Left ventricle myocardium inferior (tissue), 1 donor: ENCODE measurements at regions not wholly inside any gene's neighbourhood (a gene's known extent, or its start where the extent isn't known, plus 50 kb on each side); places are given as distances from the start of the nearest gene placed in this dataset.

Experiments used
- DNase-seq: peaks from one replicate; pipeline ENCODE4 v3.0.0-alpha.2; 2020
- H3K27ac ChIP-seq: fragments of 200-600 bp; replicated peaks from 2 replicates; pipeline ENCODE4 v1.8.0; 2021
- H3K27me3 ChIP-seq: fragments of 200-600 bp; 2 replicates; pipeline ENCODE4 v1.8.0; 2021; ENCODE audit warnings: low read depth
- H3K36me3 ChIP-seq: fragments of 200-600 bp; 2 replicates; pipeline ENCODE4 v1.8.0; 2021
- H3K4me1 ChIP-seq: fragments of 200-600 bp; 2 replicates; pipeline ENCODE4 v1.8.0; 2021
- H3K4me3 ChIP-seq: fragments of 200-600 bp; 2 replicates; pipeline ENCODE4 v1.8.0; 2021; ENCODE audit warnings: mild to moderate bottlenecking, moderate library complexity
- H3K9me3 ChIP-seq: fragments of 200-600 bp; replicated peaks from 2 replicates; pipeline ENCODE4 v1.8.0; 2021
- intact Hi-C: fragments of 100-400 bp; cut with micrococcal nuclease; formaldehyde crosslinking; loops from one replicate; pipeline ENCODE4 v1.11.0; 2022
- TF ChIP-seq, protein P1 (sequence below): fragments of 200-600 bp; IDR thresholded peaks from 2 replicates; pipeline ENCODE4 v1.8.0; 2021; ENCODE audit warnings: antibody characterized with exemption, mild to moderate bottlenecking, borderline replicate concordance
- donor health status: DM: no; HTN: yes; CAD: no; lungs with severe emphysema.

DNA sequence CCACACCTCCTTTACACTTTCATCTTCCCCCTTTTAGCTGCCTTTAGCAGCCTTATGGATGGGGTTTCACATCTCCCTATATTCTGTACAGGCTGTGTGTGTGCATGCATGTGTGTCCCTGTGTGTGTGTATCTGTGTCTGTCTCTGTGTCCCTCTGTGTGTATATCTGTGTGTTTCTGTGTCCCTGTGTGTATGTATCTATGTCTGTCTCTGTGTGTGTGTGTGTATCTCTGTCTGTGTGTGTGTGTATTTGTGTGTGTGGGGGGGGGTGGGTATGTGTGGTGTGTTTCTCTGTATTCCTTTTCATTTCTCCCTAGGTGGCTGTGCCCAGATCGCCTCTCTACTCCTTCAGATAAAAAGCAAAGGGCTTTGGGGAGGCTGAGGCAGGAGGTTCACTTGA lies 52.2 kb upstream of the CD83 start:
- no peak for DNase-seq
- TF ChIP-seq, protein P1, sequence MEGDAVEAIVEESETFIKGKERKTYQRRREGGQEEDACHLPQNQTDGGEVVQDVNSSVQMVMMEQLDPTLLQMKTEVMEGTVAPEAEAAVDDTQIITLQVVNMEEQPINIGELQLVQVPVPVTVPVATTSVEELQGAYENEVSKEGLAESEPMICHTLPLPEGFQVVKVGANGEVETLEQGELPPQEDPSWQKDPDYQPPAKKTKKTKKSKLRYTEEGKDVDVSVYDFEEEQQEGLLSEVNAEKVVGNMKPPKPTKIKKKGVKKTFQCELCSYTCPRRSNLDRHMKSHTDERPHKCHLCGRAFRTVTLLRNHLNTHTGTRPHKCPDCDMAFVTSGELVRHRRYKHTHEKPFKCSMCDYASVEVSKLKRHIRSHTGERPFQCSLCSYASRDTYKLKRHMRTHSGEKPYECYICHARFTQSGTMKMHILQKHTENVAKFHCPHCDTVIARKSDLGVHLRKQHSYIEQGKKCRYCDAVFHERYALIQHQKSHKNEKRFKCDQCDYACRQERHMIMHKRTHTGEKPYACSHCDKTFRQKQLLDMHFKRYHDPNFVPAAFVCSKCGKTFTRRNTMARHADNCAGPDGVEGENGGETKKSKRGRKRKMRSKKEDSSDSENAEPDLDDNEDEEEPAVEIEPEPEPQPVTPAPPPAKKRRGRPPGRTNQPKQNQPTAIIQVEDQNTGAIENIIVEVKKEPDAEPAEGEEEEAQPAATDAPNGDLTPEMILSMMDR: no peak
- H3K4me1 ChIP-seq: no peaks in the 10 kb centered on the region
- H3K27ac ChIP-seq: no peak overlapping the region
- peaks cover 9% of the 10 kb centered on the region for H3K9me3 ChIP-seq
- no peaks in the 10 kb centered on the region for H3K36me3 ChIP-seq
- intact Hi-C loops: loop anchor here (10.0 kb wide), 1 partner anchor 151 kb away; no protein-coding TSS in a partner anchor
- no peak overlapping the region for H3K4me3 ChIP-seq
- peaks cover 19% of the 10 kb centered on the region for H3K27me3 ChIP-seq

DNA sequence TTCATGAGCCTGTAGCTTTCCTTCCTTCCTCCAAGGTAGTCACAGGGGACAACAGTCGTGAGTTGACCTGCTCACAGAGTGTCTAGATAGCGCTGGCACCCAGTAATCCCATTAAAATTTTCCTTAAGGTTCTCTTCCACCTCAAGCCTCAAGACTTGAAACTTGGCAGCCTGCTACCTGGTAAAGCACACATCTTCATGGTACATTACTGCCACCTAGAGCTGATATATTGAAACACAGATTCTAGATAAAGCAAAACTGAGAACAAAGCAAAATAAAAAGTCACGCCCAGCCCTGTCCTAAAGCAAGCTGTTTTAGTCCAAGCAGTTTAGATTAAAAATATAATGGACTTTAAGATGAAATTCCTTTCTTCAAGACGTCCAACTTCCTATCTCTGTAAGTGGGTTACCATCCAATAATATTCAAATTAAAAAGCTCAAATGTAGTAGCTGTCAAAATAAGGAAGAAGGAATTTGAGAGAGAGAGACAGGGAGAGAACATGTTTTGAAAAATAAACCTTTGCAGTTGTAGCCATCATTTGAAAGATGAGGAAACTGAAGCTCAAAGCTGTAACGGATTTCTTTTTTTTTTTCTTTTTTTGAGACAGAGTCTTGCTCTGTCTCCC lies 50.7 kb upstream of the CD83 start:
- intact Hi-C loops: loop anchor here (10.0 kb wide), 1 partner anchor 152 kb away; no protein-coding TSS in a partner anchor
- H3K36me3 ChIP-seq: no peaks in the 10 kb centered on the region
- peaks cover 9% of the 10 kb centered on the region for H3K9me3 ChIP-seq
- no peak overlapping the region for H3K4me3 ChIP-seq
- TF ChIP-seq, protein P1: peak; percentile 73
- no peak for DNase-seq
- H3K27me3 ChIP-seq: peaks cover 14% of the 10 kb centered on the region
- no peaks in the 10 kb centered on the region for H3K4me1 ChIP-seq
- no peak overlapping the region for H3K27ac ChIP-seq

DNA sequence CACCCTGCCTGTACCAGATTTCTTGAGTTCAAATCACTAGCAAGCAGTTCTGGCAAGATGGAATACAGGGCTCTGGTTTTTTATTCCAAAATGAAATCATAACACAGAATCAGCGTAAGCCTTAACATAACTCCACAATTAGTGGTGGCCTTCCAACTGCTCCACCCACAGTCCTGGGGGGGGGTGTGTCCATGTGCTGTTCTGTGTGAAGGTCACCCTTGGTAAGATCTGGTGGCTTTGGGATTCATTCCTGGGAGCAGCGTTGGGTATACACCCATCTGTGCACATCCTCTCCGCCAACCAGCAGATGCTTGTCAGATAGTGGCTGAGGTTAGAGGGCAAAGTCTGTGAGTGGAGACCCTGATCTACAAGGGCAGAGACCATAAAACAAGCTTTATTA lies 49.9 kb upstream of the CD83 start:
- Histone ChIP-seq H3K4me3 (no peak overlapping the region), H3K27ac (no peak overlapping the region), H3K4me1 (no peaks in the 10 kb centered on the region), H3K9me3 (peaks cover 2% of the 10 kb centered on the region), H3K36me3 (no peaks in the 10 kb centered on the region), H3K27me3 (peaks cover 7% of the 10 kb centered on the region)
- no peak for DNase-seq
- TF ChIP-seq, protein P1: no peak
- intact Hi-C loops: loop anchor here (10.0 kb wide), 1 partner anchor 153 kb away; no protein-coding TSS in a partner anchor
